Esophagus squamous epithelium (tissue), 4 donors: ENCODE measurements at regions not wholly inside any gene's neighbourhood (a gene's known extent, or its start where the extent isn't known, plus 50 kb on each side); places are given as distances from the start of the nearest gene placed in this dataset.
"Not testable (repeated sequence)": the region's sequence is repeated elsewhere in the genome, so short reads cannot be mapped to it uniquely, and the experiment has no call there.

Experiments
- CTCF ChIP-seq, 6 experiments: fragments of 450-650 bp in 4 of 6; fragments of 200-600 bp in 2 of 6; sonication (generic) in 2 of 6; IDR thresholded peaks; one replicate each; pipeline ENCODE4 v1.5.1; 2016 to 2019; ENCODE audit warnings: antibody characterized with exemption in 6 of 6, mild to moderate bottlenecking in 4 of 6, moderate library complexity in 4 of 6
- POLR2A ChIP-seq, 4 donors: fragments of 450-650 bp; IDR thresholded peaks; one replicate each; pipeline ENCODE4 v1.6.1; 2017; ENCODE audit warnings: antibody characterized with exemption in 4 of 4, mild to moderate bottlenecking in 4 of 4, moderate library complexity in 3 of 4

GRCh38 chr14:99037326-99037725 is 234.7 kb downstream of the BCL11B start:
- TF ChIP-seq CTCF, POLR2A (IDR thresholded peaks at IDR 0.05): not testable (repeated sequence)
